ENCODE measurements at regions not wholly inside any gene's neighbourhood (a gene's known extent, or its start where the extent isn't known, plus 50 kb on each side); places are given as distances from the start of the nearest gene placed in this dataset.
"Not testable (repeated sequence)": the region's sequence is repeated elsewhere in the genome, so short reads cannot be mapped to it uniquely, and the experiment has no call there.

- DNase-seq, result no peak
Measured at GRCh38 chr7:52689912-52690311, 345.5 kb upstream of the POM121L12 start.

- no peak for DNase-seq
Measured at GRCh38 chr7:52685333-52685732, 350.1 kb upstream of the POM121L12 start.

GRCh38 chr7:52684388-52684787, 351.0 kb upstream of the POM121L12 start:
- DNase-seq, result no peak

GRCh38 chr7:52682993-52683392, 352.4 kb upstream of the POM121L12 start:
- DNase-seq, result no peak

- DNase-seq, result no peak
Measured at GRCh38 chr7:52670608-52671225, 364.7 kb upstream of the POM121L12 start.

- DNase-seq, result no peak
Measured at GRCh38 chr7:52669031-52669430, 366.4 kb upstream of the POM121L12 start.

GRCh38 chr7:52668435-52668834, 367.0 kb upstream of the POM121L12 start:
- DNase-seq, result no peak

GRCh38 chr7:52659178-52659577, 376.3 kb upstream of the POM121L12 start:
- DNase-seq, result no peak

- DNase-seq, result no peak
Measured at GRCh38 chr7:52656098-52656497, 379.3 kb upstream of the POM121L12 start.

GRCh38 chr7:52652621-52653020, 382.8 kb upstream of the POM121L12 start:
- no peak for DNase-seq

GRCh38 chr7:52648872-52649271, 386.6 kb upstream of the POM121L12 start:
- DNase-seq, result no peak

- DNase-seq, result no peak
Measured at GRCh38 chr7:52647046-52647445, 388.4 kb upstream of the POM121L12 start.

- no peak for DNase-seq
Measured at GRCh38 chr7:52639981-52640380, 395.5 kb upstream of the POM121L12 start.

- DNase-seq, result no peak
Measured at GRCh38 chr7:52639126-52639525, 396.3 kb upstream of the POM121L12 start.

GRCh38 chr7:52635021-52635420, 400.4 kb upstream of the POM121L12 start:
- DNase-seq, result no peak

- DNase-seq, result no peak
Measured at GRCh38 chr7:52620849-52621248, 414.6 kb upstream of the POM121L12 start.

- DNase-seq, result no peak
Measured at GRCh38 chr7:52616552-52616951, 418.9 kb upstream of the POM121L12 start.

GRCh38 chr7:52615021-52615695, 420.3 kb upstream of the POM121L12 start:
- DNase-seq, result no peak

GRCh38 chr7:52609511-52609910, 425.9 kb upstream of the POM121L12 start:
- no peak for DNase-seq

- DNase-seq, result no peak
Measured at GRCh38 chr7:52592698-52593097, 442.7 kb upstream of the POM121L12 start.

GRCh38 chr7:52586704-52587103, 448.7 kb upstream of the POM121L12 start:
- DNase-seq, result no peak

- no peak for DNase-seq
Measured at GRCh38 chr7:52584041-52584440, 451.4 kb upstream of the POM121L12 start.

GRCh38 chr7:52573141-52573540, 462.3 kb upstream of the POM121L12 start:
- DNase-seq, result not testable (repeated sequence)

- DNase-seq, result no peak
Measured at GRCh38 chr7:52571026-52571425, 464.4 kb upstream of the POM121L12 start.

- DNase-seq, result no peak
Measured at GRCh38 chr7:52569151-52569550, 466.3 kb upstream of the POM121L12 start.

Measured in stimulated activated CD4-positive, alpha-beta T cell treated with anti-CD3 and anti-CD28 coated beads, Interleukin-2, amount 100 ng/mL, for 24 hours (primary cell).